GM11168 (cell line): ENCODE measurements at regions not wholly inside any gene's neighbourhood (a gene's known extent, or its start where the extent isn't known, plus 50 kb on each side); places are given as distances from the start of the nearest gene placed in this dataset.
"Not testable (repeated sequence)": the region's sequence is repeated elsewhere in the genome, so short reads cannot be mapped to it uniquely, and the experiment has no call there.

ENCODE experiments used
- in situ Hi-C: fragments of 300-500 bp; cut with MboI; formaldehyde crosslinking; loops from one replicate; pipeline ENCODE4 v1.12.0; 2022; ENCODE audit warnings: low sequenced_read_pairs; ENCODE audit not compliant: unreplicated experiment

DNA sequence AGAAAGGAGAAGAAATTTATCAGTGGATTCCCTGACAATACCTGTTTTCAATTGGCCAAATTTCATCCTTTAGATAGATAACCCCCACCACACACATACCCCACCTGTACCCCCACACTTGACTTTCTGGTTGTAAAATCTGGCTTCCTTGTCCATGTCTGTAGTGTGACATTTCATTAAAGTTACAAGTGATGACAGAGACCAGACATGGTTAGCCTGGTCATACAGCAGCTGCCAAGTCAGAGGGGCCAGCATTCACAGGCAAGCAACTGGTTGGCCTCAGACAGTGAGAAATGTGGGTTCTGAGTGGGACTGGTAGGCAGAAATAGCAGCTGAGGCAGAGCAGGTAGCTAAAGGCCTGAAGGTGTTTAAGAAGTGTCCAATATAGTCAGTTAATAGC lies 238.6 kb upstream of the SOX14 start:
- in situ Hi-C loops = no loop called here

DNA sequence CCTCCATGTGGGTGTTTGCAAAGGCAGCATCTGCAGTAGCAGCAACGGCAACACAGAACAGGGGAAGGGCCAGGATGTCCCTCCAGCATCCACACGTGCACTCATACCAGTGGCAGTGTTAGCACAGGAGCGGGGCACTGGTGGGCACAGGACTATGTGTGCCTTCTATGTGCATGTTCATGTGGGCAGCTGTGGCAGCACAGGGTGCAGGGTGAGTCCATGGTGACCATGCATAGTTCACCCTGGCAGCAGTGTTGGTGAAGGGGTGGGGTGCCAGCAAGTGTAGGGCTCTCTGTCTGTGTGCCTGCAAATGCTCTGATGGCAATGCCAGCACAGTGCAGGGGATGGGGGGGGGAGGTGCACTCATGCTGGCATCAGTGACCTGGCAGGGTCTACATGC lies 222.1 kb upstream of the SOX14 start:
- in situ Hi-C loops = no loop called here

DNA sequence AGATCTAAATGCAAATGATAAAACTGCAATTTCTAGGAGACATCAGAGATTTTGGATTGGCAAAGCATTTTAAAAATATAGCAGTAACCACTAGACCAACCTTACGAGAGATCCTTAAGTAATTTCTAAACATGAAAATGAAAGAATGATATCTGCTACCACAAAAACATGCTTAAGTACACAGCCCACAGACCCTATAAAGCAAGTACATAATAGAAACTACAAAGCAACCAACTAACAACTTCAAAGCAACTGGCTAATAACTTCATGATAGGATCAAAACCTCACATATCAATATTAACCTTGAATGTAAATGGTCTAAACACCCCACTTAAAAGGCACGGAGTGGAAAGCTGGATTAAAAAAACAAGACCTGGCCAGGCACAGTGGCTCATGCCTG lies 209.9 kb upstream of the SOX14 start:
- in situ Hi-C loops = no loop called here

DNA sequence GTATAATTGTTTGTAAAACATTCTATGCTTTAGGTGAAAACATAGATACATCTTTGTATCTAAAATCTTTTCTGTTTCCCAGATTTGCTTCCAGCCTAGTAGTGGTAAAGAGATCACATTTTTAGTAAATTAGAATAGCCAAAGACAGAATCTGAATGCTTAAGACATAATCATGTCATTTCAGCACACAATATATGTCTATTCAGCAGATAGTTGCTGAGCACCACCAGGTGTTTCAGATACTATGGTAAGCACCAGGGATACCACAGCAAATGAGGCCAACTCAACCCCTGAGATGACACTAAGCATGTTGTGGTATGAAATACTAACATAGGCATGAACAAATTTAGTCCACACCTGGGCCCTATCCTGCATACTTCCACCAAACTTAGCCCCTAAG lies 195.2 kb upstream of the SOX14 start:
- in situ Hi-C loops = no loop called here

DNA sequence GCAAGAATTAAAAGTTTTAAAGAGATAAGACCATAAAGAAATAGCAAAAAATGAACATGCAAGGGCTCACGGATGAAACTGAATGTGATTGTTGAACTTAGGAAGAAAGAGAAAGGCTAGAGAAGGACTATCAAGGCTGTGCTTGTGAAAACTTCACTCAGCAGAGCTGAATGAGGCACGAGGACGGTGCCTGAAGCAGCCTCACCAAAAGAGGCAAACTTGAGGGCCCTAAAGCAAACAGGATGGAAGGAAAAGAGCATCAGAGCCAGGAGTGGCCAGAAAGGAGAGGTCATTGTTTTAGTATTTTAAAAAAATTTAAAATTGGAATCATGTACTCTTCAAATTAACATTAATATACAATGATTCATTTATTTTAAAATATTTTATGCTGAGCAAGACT lies 191.2 kb upstream of the SOX14 start:
- in situ Hi-C loops = no loop called here

DNA sequence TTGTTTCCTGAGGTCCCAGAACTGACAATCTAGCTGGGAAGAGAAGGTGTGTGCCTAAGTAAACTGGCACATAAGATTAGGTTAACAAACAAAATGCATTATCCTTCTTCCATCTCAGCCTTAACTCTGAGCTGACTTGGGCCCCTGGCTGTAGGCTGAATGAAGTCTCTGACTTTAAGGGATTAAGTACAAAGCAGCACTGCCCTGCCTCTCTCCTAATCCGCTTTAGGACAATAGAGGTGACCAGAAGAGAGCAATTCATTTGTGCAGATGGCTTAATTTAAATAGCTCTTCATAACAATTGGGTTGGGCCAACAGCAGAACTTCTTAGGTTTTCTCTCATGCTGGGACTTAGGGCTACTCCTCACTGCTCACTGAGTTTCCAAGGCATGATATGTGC lies 181.6 kb upstream of the SOX14 start:
- in situ Hi-C loops = no loop called here

DNA sequence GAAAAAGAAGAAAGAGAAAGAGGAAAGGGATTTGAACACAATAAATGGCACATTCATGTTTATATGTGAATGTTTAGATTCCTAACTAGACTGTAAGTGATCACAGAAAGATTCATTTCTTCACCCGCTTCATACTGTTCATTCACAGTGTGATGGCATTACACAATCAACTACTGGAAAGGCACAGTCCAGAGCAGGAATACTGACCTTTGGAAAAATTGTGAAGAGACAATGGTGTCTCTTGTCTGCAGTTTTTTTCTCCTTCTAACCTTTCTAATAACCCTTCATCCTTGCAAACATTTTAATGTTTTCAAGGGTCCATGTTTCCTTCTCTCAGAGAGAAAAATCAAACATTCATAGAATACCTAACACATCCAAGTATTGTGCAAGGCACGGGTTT lies 180.9 kb upstream of the SOX14 start:
- in situ Hi-C loops = no loop called here

DNA sequence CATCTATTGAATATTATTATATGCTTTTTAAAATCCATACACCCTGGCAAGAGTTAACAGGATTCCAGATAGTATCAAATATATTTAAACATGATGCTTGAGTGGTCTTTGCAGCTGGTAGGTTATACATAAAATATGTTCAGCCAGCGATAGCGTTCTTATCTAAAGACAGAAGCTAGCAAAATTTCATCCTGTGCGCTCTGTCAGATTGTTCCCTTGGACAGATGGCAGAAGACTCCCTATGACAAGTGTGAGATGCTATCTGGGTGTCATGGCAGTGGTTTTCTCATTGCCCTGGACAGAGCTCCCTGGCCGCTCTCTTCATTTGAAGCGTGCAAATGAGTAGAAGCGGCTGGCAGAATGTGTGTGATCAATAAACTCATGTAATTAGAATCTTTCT lies 175.2 kb upstream of the SOX14 start:
- in situ Hi-C loops = no loop called here

DNA sequence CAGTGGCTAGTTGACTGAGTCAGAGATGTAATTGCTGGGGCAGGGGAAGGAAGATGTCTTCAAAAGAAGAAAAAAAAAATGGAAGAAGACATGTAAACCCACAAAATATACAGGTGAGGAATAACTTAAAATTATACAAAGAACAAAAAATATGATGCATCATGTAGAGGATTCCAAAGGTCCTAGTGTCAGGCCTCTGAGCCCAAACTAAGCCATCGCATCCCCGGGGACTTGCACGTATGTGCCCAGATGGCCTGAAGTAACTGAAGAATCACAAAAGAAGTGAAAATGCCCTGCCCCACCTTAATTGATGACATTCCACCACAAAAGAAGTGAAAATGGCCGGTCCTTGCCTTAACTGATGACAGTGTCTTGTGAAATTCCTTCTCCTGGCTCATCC lies 168.7 kb upstream of the SOX14 start:
- in situ Hi-C loops = not testable (repeated sequence)

DNA sequence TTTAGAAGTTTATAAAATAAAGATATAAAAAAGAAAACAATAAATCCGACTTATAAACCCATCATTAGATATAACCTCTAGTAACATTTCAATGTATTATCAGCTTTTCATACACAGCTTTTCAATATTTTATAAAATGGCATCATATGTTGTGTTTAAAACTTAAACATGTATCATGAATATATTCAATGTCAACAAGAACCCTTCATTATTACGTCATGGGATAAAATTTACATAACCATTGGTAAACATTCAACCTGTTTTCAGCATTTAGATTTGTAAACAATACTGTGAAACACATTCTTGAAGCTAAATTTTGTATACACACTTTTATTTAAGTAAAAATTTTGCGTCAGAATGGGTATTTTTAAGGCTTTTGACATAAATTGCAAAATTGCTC lies 153.4 kb upstream of the SOX14 start:
- in situ Hi-C loops = no loop called here

DNA sequence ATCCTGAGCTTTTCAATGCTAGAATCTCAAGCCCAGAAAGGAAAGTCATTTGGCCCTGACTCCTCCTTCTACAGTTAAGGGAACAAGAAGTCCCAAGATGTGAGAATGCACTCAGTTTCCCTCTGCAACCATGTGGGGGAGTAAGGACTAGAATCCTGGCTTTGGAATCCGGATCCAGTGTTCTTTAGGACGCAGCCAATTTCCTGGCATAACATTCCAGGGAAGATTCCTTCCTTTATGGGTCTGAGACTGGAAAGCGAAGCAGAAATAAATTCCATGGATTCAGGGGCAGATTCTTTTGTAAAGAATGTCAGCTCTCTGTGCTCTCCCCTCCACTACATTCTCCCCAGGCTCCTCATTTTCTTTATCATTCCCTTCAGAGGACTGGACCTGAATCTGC lies 151.8 kb upstream of the SOX14 start:
- in situ Hi-C loops = no loop called here

DNA sequence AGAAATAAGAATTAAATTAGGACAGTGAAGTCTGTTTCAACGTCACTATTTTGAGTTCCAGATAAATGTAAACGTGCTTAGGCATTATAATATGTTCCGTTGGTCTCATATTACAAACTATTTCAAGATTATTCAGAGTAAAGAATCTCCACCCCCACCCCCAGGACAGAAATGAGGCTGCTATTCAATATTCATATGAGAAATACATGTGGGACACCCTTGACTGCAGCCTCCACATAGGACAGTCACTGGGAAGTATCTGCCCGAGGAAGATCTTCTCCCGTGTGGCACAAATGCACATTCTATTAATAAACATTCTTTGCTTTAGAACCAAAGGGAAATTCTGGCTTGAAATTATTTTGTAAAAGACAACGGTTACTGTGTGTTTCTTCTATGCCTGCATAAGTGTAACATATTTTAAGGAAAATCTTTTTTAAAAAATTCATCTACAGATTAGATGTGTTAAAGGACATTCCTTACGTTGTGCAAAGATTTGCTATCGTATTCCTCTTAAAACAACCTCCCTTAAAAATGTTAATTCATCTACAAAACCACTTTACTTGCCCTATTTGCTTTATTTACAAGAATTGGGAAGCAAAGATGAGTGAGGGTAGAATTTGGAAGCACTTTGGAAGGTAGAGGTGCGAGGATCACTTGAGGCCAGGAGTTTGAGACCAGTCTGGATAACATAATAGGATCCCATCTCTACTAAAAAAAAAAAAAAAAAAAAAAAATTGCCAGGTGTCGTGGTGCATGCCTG lies 148.3 kb upstream of the SOX14 start:
- in situ Hi-C loops = no loop called here

DNA sequence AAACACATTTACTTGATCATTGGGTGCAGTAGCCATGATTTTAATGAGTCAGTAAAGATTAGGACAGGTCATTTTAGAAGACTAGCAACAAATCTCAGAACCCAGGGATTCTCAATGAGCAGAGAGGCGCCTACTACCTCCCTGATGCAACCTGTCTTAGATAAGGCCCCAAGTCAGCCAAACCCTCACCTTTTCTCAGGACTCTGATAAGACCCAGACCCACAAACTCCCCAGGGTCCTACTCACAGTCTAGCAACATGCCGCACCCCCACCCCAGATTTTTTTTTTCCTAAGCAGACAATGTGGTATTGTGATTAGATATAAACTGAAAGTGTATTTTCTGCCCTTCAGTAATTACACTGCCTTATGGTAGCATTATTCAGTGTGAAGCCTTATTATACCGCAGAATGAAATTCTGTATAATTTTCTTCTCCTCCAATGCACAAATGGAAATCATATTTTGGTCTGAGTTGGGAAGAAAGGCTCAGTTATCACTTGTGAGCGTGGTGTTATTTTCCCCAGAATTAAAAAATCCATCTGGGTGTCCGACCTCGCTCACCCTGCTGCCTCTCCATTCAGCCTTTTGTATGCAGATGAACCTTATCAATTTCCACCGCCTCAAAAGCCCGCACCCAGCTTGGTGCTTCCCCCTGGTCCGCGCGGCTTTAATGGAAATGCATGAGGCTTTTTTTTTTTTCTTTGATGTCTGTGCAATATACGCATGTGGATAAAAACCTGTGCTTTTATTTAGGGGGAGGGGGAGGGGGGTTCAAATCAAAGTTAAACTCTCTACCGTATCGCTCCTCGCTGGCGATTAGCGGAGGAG lies 122.0 kb upstream of the SOX14 start:
- in situ Hi-C loops = no loop called here

DNA sequence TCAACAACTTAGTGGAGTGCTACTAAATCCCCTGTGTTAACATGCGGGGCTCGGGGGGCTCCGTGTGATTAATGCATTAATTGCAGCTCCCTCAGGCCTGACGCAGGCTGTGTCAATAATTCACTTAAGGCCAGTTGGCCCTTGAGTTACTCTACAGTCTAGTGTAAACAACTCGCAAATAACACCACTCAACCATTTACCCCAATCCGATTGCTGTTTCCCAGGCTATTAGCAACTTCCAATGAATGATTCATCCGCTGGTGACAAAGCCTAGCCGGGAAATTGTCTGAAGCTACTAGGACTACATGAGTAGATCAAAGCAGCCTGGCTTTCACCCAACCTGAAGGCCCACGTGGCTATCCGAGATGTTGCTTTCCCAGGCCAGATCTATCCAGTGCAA lies 121.3 kb upstream of the SOX14 start:
- in situ Hi-C loops = no loop called here

DNA sequence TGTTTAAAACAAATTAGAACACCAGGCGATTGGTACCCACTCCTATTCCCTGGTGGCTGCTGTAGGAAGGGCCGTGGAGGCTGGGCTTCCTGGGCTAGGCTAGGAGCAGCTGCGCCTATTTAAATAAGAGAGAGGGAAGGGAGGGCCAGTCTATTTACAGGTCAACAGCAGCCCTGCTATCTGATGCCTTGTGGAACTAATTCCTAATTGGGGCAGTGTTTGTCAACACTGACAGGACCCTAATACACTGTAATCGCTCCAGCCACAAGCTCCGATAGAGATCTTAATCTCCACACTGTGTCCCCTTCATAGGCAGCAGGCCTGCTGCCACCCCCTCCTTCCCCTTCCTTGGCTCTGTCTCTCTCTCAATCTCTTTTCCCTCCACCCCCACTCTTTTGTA lies 116.9 kb upstream of the SOX14 start:
- in situ Hi-C loops = no loop called here

DNA sequence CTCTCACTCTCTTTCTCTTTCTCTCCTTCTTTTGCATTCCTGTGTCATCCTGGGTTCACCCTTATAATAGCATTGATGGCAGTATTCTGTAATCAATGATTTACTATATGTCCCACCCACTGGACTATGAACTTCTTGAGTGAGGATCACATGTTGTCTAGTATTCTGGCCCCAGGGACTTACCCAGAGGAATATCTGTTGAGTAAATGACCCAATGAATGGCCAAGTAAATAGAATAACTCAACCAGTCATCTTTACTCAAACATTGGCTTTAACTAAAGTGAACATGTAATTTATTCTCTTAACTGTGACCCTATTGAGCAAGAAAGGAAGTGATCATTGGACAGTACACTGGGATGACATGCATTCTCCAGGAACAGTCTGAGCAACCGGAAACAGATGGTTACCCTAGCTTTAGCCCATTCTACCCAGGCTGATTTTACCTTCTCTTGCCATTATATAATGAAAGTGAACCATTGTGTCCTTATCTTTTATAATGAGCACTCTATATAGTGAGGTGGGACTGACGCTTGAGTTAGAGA lies 94.5 kb upstream of the SOX14 start:
- in situ Hi-C loops = no loop called here

DNA sequence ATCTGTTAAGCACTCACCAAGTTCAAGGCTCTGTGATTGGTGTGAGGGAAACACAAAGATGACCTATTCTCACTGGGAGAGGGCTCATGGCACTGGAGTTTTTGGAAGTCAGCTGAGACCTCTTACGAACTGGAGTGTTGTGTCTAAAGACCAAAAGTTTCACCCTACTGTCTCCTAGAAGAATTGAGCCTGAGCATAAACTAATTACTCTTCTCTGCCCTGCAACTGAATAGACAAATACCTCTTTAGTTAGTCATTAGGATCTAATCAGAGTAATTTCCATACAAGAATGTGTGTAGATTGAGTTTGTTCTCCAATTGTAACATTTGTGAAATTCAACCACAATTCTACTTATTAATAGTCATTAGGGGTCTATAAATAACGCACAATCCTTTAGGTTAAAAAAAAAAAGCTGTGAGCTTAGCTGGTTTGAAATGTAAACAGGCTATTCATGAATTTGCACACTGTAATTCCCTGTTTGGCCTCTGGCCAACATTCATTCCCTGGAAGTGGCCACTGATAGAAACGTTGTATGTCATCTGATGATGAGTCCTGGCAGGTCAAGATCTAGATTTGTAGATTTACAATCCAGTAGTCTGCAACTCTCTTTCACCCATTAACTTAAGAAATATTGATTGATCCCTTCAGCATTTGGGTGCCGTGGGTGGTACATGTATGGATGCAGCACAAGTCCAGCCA lies 76.8 kb upstream of the SOX14 start:
- in situ Hi-C loops = loop anchor here (25.0 kb wide), 1 partner anchor 575 kb away; no protein-coding TSS in a partner anchor

DNA sequence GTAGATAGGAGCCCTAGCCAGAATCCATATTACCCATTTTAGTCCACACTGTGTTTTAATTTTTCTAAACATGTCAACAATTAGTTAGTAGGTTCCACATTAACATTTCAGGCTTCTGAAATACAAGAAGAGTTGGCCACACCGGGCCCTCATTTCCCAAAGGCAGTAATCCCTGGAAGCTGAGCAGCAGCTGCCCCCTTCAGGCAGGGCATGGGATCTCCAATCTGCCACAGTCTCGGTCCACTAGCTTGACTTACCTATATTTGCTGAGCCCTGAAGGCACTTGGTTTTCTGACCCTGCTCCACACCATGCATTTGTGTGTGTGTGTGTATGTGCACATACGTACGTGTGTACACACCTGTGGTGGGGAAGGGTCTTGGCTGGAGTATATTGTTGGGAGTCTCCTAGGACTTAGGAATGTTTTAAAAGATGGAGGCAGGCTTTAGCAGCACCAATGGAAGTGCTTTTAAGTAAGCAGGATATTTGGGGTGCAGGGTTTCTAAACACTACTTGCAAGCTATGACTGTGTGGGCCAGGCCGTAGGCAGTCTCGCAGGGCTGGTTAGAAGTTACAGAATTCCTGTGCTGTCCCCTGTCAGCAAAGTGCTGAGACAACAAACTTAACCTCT lies 71.2 kb upstream of the SOX14 start:
- in situ Hi-C loops = loop anchor here (25.0 kb wide), 1 partner anchor 581 kb away; no protein-coding TSS in a partner anchor

DNA sequence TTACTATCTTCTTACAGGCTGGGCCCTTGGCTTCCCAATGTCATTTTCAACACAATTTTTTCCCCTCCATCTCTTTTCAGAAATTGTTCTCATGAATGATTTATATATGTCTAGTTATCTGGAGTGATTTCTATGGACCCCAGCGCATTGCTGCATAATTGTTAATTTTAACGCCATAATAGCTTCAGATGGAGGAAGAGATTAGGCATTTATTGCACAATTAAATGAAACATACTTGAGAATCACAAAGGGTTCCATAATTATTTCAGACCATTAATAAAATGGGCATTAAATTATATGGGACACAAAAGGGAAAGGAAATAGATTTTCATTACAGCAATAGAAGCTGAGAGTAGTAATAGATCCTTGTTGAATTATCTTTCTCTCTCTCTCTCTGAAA lies 70.3 kb upstream of the SOX14 start:
- in situ Hi-C loops = loop anchor here (25.0 kb wide), 1 partner anchor 581 kb away; no protein-coding TSS in a partner anchor

DNA sequence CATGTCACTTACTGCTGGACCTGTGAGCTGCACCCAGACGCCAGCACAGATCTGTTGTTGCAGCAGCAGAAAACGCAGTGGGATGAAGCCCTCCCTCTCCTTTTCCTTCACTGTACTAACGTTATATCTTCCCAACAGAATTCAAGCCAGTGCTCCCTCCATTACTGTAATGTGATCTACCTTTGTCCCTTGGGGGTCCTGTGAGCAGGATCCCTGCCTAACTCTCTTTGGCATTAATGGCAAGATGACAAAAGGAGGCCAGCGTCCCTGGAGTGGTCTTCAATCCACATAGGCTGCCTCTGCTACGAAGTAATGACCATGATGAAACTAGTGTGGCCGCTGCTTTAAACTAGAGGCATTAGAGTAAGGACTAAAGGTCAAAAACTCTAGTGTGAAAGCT lies 69.3 kb upstream of the SOX14 start:
- in situ Hi-C loops = loop anchor here (25.0 kb wide), 1 partner anchor 583 kb away; no protein-coding TSS in a partner anchor
